HCT116 (cell line): ENCODE measurements at regions not wholly inside any gene's neighbourhood (a gene's known extent, or its start where the extent isn't known, plus 50 kb on each side); places are given as distances from the start of the nearest gene placed in this dataset.

Source experiments
- ATAC-seq: fragments of 200-7000 bp; cut with Tn5 transposase; 2 replicates; pipeline ENCODE4 v1.9.1; 2020; ENCODE audit warnings: mild to moderate bottlenecking, moderate library complexity
- BruUV-seq: library from RNA; stranded (reverse); fragments of 400-500 nt; replicated peaks from 2 replicates; lab custom pipeline; 2021; lab: Mats Ljungman, UMichigan
- CTCF ChIA-PET: fragments of 300-600 bp; sonication (Branson Sonifier 250); formaldehyde crosslinking; loops from one replicate; lab custom pipeline; 2021; ENCODE audit warnings: antibody characterized with exemption; lab: Charles Lee
- POLR2A ChIA-PET: fragments of 300-600, 350-600 bp; sonication (Branson Sonifier 250); formaldehyde crosslinking; loops from one replicate; lab custom pipeline; 2021; ENCODE audit warnings: antibody characterized with exemption; lab: Charles Lee
- RAD21 ChIA-PET, 2 experiments: fragments of 300-600 bp; sonication (Branson Sonifier 250); formaldehyde crosslinking; loops; one replicate each; lab custom pipeline; 2023; ENCODE audit warnings: low total read pairs in 2 of 2; ENCODE audit not compliant: uncharacterized antibody in 2 of 2, unreplicated experiment in 2 of 2, low non-redundant PET in 1 of 2; lab: Charles Lee
- DNase-seq: peaks from one replicate; pipeline ENCODE4 v3.0.0-alpha.2; 2010; ENCODE audit warnings: low read depth, low spot score
- H2AFZ ChIP-seq: fragments of 200-600 bp; shearing (Covaris generic), sonication (generic); 2 replicates; pipeline ENCODE4 v1.6.1; 2017; ENCODE audit warnings: low read depth, mixed run types, mixed read lengths, antibody characterized with exemption, low read length; ENCODE audit not compliant: poor library complexity, severe bottlenecking
- H3K27ac ChIP-seq: 2 replicates; pipeline ENCODE4 v1.5.1; 2012; ENCODE audit warnings: low read depth, low read length
- H3K27me3 ChIP-seq: fragments of 200-600 bp; sonication (generic); 2 replicates; pipeline ENCODE4 v1.6.1; 2016; ENCODE audit warnings: mixed run types, low read length, mixed read lengths; ENCODE audit not compliant: insufficient read depth
- H3K36me3 ChIP-seq, 2 experiments: fragments of 200-500 bp in 1 of 2; fragments of 200-600 bp in 1 of 2; sonication (Bioruptor generic) in 1 of 2; sonication (generic) in 1 of 2; 2 replicates each; pipeline versions ENCODE4 v1.5.1 to v1.6.1; 2014 to 2016; ENCODE audit warnings: low read length in 2 of 2, inconsistent platforms in 1 of 2, mixed read lengths in 1 of 2, mixed run types in 1 of 2; ENCODE audit not compliant: insufficient read depth in 2 of 2, control insufficient read depth in 1 of 2
- H3K4me1 ChIP-seq, 2 experiments: fragments of 200-600 bp in 1 of 2; sonication (generic) in 1 of 2; 2 replicates each; pipeline versions ENCODE4 v1.5.1 to v1.6.1; 2012 to 2017; ENCODE audit warnings: low read length in 2 of 2, inconsistent platforms in 1 of 2, mild to moderate bottlenecking in 1 of 2, mixed read lengths in 1 of 2, mixed run types in 1 of 2, moderate library complexity in 1 of 2; ENCODE audit not compliant: insufficient read depth in 2 of 2, control insufficient read depth in 1 of 2
- H3K4me2 ChIP-seq: fragments of 200-600 bp; sonication (generic); 2 replicates; pipeline ENCODE4 v1.6.1; 2017; ENCODE audit warnings: mixed run types, low read length, mixed read lengths
- H3K4me3 ChIP-seq, 2 experiments: fragments of 200-600 bp in 1 of 2; sonication (generic) in 1 of 2; replicated peaks in 1 of 2; 2 replicates each; pipeline ENCODE4 v1.5.1; 2011 to 2016; ENCODE audit warnings: low read length in 2 of 2, control low read depth in 1 of 2, low read depth in 1 of 2, mild to moderate bottlenecking in 1 of 2, mixed read lengths in 1 of 2, mixed run types in 1 of 2
- H3K79me2 ChIP-seq: fragments of 200-600 bp; sonication (generic); 2 replicates; pipeline ENCODE4 v1.6.1; 2017; ENCODE audit warnings: mild to moderate bottlenecking, mixed run types, low read length, moderate library complexity, mixed read lengths; ENCODE audit not compliant: insufficient read depth
- H3K9ac ChIP-seq: fragments of 200-600 bp; sonication (generic); 2 replicates; pipeline ENCODE4 v1.6.1; 2016; ENCODE audit warnings: low read length, mixed read lengths
- H3K9me2 ChIP-seq: fragments of 200-600 bp; sonication (generic), shearing (Covaris generic); 2 replicates; pipeline ENCODE4 v1.6.1; 2017; ENCODE audit warnings: mixed run types, mild to moderate bottlenecking, moderate library complexity; ENCODE audit not compliant: insufficient read depth
- H3K9me3 ChIP-seq, 2 experiments: fragments of 200-500 bp in 1 of 2; fragments of 200-600 bp in 1 of 2; sonication (Bioruptor generic) in 1 of 2; sonication (generic) in 1 of 2; 2 replicates each; pipeline ENCODE4 v1.6.1; 2014 to 2017; ENCODE audit warnings: low read length in 2 of 2, mixed read lengths in 2 of 2, inconsistent platforms in 1 of 2, low read depth in 1 of 2, mild to moderate bottlenecking in 1 of 2, mixed run types in 1 of 2, moderate library complexity in 1 of 2; ENCODE audit not compliant: control insufficient read depth in 1 of 2, insufficient read depth in 1 of 2
- H4K20me1 ChIP-seq: fragments of 200-600 bp; sonication (generic), shearing (Covaris generic); 2 replicates; pipeline ENCODE4 v1.6.1; 2017; ENCODE audit warnings: mixed run types, mild to moderate bottlenecking, moderate library complexity; ENCODE audit not compliant: insufficient read depth
- EGR1 ChIP-seq: IDR thresholded peaks from 2 replicates; pipeline ENCODE4 v1.6.1; 2012; ENCODE audit warnings: low read depth
- EZH2 ChIP-seq: fragments of 200-600 bp; sonication (generic); IDR thresholded peaks from 2 replicates; pipeline ENCODE4 v1.6.1; 2017; ENCODE audit warnings: antibody characterized with exemption, mixed run types
- EZH2phosphoT487 ChIP-seq: fragments of 200-600 bp; IDR thresholded peaks from 2 replicates; pipeline ENCODE4 v1.6.1; 2018; ENCODE audit warnings: antibody characterized with exemption, borderline replicate concordance
- FOSL1 ChIP-seq: IDR thresholded peaks from 2 replicates; pipeline ENCODE4 v1.6.1; 2012; ENCODE audit warnings: low read depth
- POLR2A ChIP-seq: IDR thresholded peaks from 2 replicates; pipeline ENCODE4 v1.7.0; 2011; ENCODE audit warnings: borderline replicate concordance; ENCODE audit not compliant: insufficient read depth, insufficient read length; ENCODE audit errors: extremely low read depth
- POLR2AphosphoS5 ChIP-seq: IDR thresholded peaks from 2 replicates; pipeline ENCODE4 v1.6.1; 2011; ENCODE audit warnings: mild to moderate bottlenecking, low read depth, low read length, moderate library complexity
- SIN3A ChIP-seq: IDR thresholded peaks from 2 replicates; pipeline ENCODE4 v1.6.1; 2012; ENCODE audit warnings: low read depth
- SP1 ChIP-seq: IDR thresholded peaks from 2 replicates; pipeline ENCODE4 v1.6.1; 2012; ENCODE audit warnings: low read depth
- SRF ChIP-seq: IDR thresholded peaks from 2 replicates; pipeline ENCODE4 v1.6.1; 2012; ENCODE audit warnings: low read depth
- TCF7L2 ChIP-seq: IDR thresholded peaks from 2 replicates; pipeline ENCODE4 v1.7.0; 2011; ENCODE audit warnings: borderline replicate concordance, inconsistent platforms; ENCODE audit not compliant: insufficient read depth, insufficient read length; ENCODE audit errors: extremely low read depth
- YY1 ChIP-seq: IDR thresholded peaks from 2 replicates; pipeline ENCODE4 v1.6.1; 2011; ENCODE audit warnings: low read length, low read depth, moderate library complexity, mild to moderate bottlenecking; ENCODE audit not compliant: insufficient replicate concordance; ENCODE audit errors: extremely low read depth
- ZFX ChIP-seq: fragments of 450-650 bp; IDR thresholded peaks from 2 replicates; pipeline ENCODE4 v1.6.1; 2017
- intact Hi-C: fragments of 100-400 bp; cut with micrococcal nuclease; formaldehyde crosslinking; loops from 2 replicates; pipeline ENCODE4 v1.10.0; 2022
- TF ChIP-seq, protein P1 (sequence below): IDR thresholded peaks from 2 replicates; pipeline ENCODE4 v1.6.1; 2012; ENCODE audit warnings: low read depth
- TF ChIP-seq, protein P2 (sequence below): IDR thresholded peaks from 2 replicates; pipeline ENCODE4 v1.6.1; 2012
- TF ChIP-seq, protein P3 (sequence below), 3 experiments: fragments of 200-600 bp in 1 of 3; sonication (generic) in 1 of 3; IDR thresholded peaks in 2 of 3; conservative IDR thresholded peaks in 1 of 3; 2 replicates each; pipeline ENCODE4 v1.5.1; 2012 to 2017; ENCODE audit warnings: low read depth in 2 of 3, low read length in 2 of 3, antibody characterized with exemption in 1 of 3, borderline replicate concordance in 1 of 3, control low read depth in 1 of 3, mild to moderate bottlenecking in 1 of 3, mixed read lengths in 1 of 3, mixed run types in 1 of 3, moderate library complexity in 1 of 3; ENCODE audit not compliant: insufficient read depth in 1 of 3
- TF ChIP-seq, protein P4 (sequence below): IDR thresholded peaks from 2 replicates; pipeline ENCODE4 v1.6.1; 2012
- TF ChIP-seq, protein P5 (sequence below): IDR thresholded peaks from 2 replicates; pipeline ENCODE4 v1.6.1; 2011; ENCODE audit warnings: mild to moderate bottlenecking, low read length, moderate library complexity; ENCODE audit not compliant: insufficient replicate concordance; ENCODE audit errors: extremely low read depth

DNA sequence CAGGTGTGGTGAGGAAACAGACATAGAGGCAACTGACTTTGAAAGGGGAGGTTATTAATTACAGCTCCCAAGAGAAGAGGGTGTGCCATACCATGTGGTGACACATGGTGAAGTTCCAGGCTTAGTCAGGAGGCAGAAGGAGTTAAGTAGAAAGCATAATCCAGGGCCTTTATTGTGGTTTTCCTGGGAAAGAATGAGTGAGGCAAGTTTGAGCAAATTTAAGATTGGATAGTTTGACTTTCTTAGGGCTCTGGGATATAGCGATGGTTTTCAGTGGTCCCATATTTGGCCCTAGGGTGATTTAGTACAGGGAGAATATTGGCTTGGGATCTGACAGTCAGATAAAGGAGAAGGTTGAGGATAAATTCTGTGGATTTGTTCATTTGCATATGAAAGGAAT lies 495.9 kb upstream of the FSTL5 start (continued):
- TF ChIP-seq, protein P1, sequence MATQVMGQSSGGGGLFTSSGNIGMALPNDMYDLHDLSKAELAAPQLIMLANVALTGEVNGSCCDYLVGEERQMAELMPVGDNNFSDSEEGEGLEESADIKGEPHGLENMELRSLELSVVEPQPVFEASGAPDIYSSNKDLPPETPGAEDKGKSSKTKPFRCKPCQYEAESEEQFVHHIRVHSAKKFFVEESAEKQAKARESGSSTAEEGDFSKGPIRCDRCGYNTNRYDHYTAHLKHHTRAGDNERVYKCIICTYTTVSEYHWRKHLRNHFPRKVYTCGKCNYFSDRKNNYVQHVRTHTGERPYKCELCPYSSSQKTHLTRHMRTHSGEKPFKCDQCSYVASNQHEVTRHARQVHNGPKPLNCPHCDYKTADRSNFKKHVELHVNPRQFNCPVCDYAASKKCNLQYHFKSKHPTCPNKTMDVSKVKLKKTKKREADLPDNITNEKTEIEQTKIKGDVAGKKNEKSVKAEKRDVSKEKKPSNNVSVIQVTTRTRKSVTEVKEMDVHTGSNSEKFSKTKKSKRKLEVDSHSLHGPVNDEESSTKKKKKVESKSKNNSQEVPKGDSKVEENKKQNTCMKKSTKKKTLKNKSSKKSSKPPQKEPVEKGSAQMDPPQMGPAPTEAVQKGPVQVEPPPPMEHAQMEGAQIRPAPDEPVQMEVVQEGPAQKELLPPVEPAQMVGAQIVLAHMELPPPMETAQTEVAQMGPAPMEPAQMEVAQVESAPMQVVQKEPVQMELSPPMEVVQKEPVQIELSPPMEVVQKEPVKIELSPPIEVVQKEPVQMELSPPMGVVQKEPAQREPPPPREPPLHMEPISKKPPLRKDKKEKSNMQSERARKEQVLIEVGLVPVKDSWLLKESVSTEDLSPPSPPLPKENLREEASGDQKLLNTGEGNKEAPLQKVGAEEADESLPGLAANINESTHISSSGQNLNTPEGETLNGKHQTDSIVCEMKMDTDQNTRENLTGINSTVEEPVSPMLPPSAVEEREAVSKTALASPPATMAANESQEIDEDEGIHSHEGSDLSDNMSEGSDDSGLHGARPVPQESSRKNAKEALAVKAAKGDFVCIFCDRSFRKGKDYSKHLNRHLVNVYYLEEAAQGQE, result no peak
- no peak for TF ChIP-seq EZH2phosphoT487

DNA sequence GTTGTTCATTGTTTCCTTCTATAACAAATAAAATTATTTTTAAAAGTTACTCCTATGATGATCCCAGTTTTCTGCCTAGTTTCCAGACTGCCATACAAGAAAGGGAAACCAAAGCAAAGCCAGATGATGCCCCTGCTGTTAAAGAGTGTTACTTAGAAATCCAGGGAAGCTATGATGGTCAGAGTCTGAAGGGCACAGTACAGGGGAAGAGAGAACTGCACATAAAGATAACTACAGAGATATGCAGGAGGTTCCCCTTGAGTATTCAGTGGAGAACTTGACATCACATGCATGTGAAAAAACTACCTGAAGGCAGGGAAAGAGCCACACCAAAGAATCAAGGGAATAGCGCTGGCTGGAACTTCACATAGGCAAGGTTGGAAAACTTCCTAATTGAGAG lies 494.2 kb upstream of the FSTL5 start:
- DNase-seq, result no peak
- no TSS peak for BruUV-seq
- H3K4me2 ChIP-seq, result no peak overlapping the region
- CTCF ChIA-PET, result no interaction called here
- no peaks in the 10 kb centered on the region for H4K20me1 ChIP-seq
- H3K27me3 ChIP-seq, result no peaks in the 10 kb centered on the region
- TF ChIP-seq SRF (no peak), SP1 (no peak), YY1 (no peak), SIN3A (no peak), EZH2phosphoT487 (no peak), EZH2 (no peak), FOSL1 (no peak), ZFX (no peak), POLR2A (no peak), EGR1 (no peak), POLR2AphosphoS5 (no peak), TCF7L2 (no peak)
- TF ChIP-seq, protein P2, sequence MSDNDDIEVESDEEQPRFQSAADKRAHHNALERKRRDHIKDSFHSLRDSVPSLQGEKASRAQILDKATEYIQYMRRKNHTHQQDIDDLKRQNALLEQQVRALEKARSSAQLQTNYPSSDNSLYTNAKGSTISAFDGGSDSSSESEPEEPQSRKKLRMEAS, result no peak
- TF ChIP-seq, protein P3, sequence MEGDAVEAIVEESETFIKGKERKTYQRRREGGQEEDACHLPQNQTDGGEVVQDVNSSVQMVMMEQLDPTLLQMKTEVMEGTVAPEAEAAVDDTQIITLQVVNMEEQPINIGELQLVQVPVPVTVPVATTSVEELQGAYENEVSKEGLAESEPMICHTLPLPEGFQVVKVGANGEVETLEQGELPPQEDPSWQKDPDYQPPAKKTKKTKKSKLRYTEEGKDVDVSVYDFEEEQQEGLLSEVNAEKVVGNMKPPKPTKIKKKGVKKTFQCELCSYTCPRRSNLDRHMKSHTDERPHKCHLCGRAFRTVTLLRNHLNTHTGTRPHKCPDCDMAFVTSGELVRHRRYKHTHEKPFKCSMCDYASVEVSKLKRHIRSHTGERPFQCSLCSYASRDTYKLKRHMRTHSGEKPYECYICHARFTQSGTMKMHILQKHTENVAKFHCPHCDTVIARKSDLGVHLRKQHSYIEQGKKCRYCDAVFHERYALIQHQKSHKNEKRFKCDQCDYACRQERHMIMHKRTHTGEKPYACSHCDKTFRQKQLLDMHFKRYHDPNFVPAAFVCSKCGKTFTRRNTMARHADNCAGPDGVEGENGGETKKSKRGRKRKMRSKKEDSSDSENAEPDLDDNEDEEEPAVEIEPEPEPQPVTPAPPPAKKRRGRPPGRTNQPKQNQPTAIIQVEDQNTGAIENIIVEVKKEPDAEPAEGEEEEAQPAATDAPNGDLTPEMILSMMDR (IDR thresholded peaks at IDR 0.05 in 2 of 3, conservative IDR thresholded peaks at IDR 0.05 in 1 of 3; ENCODE audit: borderline replicate concordance in 1 of 3, insufficient read depth in 1 of 3, low read depth in 2 of 3, low read length in 2 of 3), result no peak
- TF ChIP-seq, protein P4, sequence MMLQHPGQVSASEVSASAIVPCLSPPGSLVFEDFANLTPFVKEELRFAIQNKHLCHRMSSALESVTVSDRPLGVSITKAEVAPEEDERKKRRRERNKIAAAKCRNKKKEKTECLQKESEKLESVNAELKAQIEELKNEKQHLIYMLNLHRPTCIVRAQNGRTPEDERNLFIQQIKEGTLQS, result no peak
- TF ChIP-seq, protein P5, sequence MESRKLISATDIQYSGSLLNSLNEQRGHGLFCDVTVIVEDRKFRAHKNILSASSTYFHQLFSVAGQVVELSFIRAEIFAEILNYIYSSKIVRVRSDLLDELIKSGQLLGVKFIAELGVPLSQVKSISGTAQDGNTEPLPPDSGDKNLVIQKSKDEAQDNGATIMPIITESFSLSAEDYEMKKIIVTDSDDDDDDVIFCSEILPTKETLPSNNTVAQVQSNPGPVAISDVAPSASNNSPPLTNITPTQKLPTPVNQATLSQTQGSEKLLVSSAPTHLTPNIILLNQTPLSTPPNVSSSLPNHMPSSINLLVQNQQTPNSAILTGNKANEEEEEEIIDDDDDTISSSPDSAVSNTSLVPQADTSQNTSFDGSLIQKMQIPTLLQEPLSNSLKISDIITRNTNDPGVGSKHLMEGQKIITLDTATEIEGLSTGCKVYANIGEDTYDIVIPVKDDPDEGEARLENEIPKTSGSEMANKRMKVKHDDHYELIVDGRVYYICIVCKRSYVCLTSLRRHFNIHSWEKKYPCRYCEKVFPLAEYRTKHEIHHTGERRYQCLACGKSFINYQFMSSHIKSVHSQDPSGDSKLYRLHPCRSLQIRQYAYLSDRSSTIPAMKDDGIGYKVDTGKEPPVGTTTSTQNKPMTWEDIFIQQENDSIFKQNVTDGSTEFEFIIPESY, result no peak
- TF ChIP-seq, all 23 proteins: peak for 0
- Histone ChIP-seq H3K9ac (no peak overlapping the region), H3K27ac (no peak overlapping the region), H3K9me3 (no peaks in the 10 kb centered on the region), H3K4me3 (no peak overlapping the region), H3K36me3 (no peaks in the 10 kb centered on the region), H2AFZ (no peak overlapping the region), H3K79me2 (no peaks in the 10 kb centered on the region), H3K4me1 (no peaks in the 10 kb centered on the region), H3K9me2 (no peaks in the 10 kb centered on the region)
- POLR2A ChIA-PET, result no interaction called here
- no peak for ATAC-seq
- RAD21 ChIA-PET, result no interaction called here
- intact Hi-C loops, result no loop called here
